Psoas muscle (tissue), 7 donors: ENCODE measurements at regions not wholly inside any gene's neighbourhood (a gene's known extent, or its start where the extent isn't known, plus 50 kb on each side); places are given as distances from the start of the nearest gene placed in this dataset.

Experiments used
- ATAC-seq, 4 donors: fragments of 200-7000 bp; cut with Tn5 transposase; one replicate each; pipeline ENCODE4 v1.9.1; 2020; ENCODE audit warnings: moderate library complexity in 3 of 4, mild to moderate bottlenecking in 2 of 4
- DNase-seq, 2 donors: peaks; one replicate each; pipeline ENCODE4 v3.0.0-alpha.2; 2020
- H3K27ac ChIP-seq: fragments of 200-600 bp; one replicate; pipeline ENCODE4 v1.8.0; 2022
- H3K27me3 ChIP-seq, 3 donors: fragments of 200-600 bp in 1 of 3; one replicate each; pipeline versions ENCODE4 v1.6.1 to v1.8.0; 2013 to 2022; ENCODE audit warnings: low read length in 2 of 3, mild to moderate bottlenecking in 2 of 3, moderate library complexity in 1 of 3; ENCODE audit not compliant: insufficient read depth in 3 of 3
- H3K36me3 ChIP-seq, 2 donors: fragments of 200-600 bp in 1 of 2; one replicate each; pipeline versions ENCODE4 v1.6.1 to v1.8.0; 2013 to 2022; ENCODE audit warnings: low read depth in 1 of 2, mild to moderate bottlenecking in 1 of 2, moderate library complexity in 1 of 2; ENCODE audit not compliant: insufficient read depth in 1 of 2
- H3K4me1 ChIP-seq: fragments of 200-600 bp; one replicate; pipeline ENCODE4 v1.8.0; 2022
- H3K4me3 ChIP-seq: fragments of 200-600 bp; one replicate; pipeline ENCODE4 v1.8.0; 2022; ENCODE audit warnings: mild to moderate bottlenecking
- H3K9me3 ChIP-seq: fragments of 200-600 bp; one replicate; pipeline ENCODE4 v1.8.0; 2022
- CTCF ChIP-seq: fragments of 200-600 bp; IDR thresholded peaks from one replicate; pipeline ENCODE4 v1.8.0; 2022; ENCODE audit warnings: antibody characterized with exemption
- WGBS, 3 donors: extraction: QIAGEN DNeasy Blood & Tissue Kit; methylation state at CpG; one replicate each; pipeline versions ENCODE4 v1.1.6 to v1.1.7; 2013; 5-methylcytosine and 5-hydroxymethylcytosine counted together
- intact Hi-C, 2 donors: fragments of 100-400 bp; cut with DNase I; formaldehyde crosslinking; loops; one replicate each; pipeline versions ENCODE4 v1.11.0 to v1.14.2; 2022
- donor health status: healthy with polysubstance abuse.
- donor health status: DM: no; HTN: no; CAD: no; lungs with moderate emphysema.
- donor health status: Bipolar disorder and iron deficiency.
- donor health status: healthy.
- donor health status: DM: yes; HTN: yes; CAD: no.
- donor health status: DM: no; HTN: no; CAD: no.
- donor health status: DM: yes; HTN: yes; CAD: no.

- ATAC-seq (no peak), DNase-seq (no peak)
- no peaks in the 10 kb centered on the region for H3K4me1 ChIP-seq
- H3K4me3 ChIP-seq: no peak overlapping the region
- no peak for TF ChIP-seq CTCF
- H3K36me3 ChIP-seq: no peaks in the 10 kb centered on the region
- H3K27ac ChIP-seq: no peak overlapping the region
- intact Hi-C loops: no loop called here
- H3K9me3 ChIP-seq: no peaks in the 10 kb centered on the region
- no peaks in the 10 kb centered on the region for H3K27me3 ChIP-seq
Measured at GRCh38 chr5:165459232-165459631, 1953.8 kb downstream of the MAT2B start.

GRCh38 chr5:165460911-165461310 is 1955.5 kb downstream of the MAT2B start:
- TF ChIP-seq CTCF: no peak
- ATAC-seq (no peak), DNase-seq (no peak)
- Histone ChIP-seq H3K27me3 (no peaks in the 10 kb centered on the region), H3K36me3 (no peaks in the 10 kb centered on the region), H3K9me3 (no peaks in the 10 kb centered on the region), H3K4me3 (no peak overlapping the region), H3K27ac (no peak overlapping the region), H3K4me1 (no peaks in the 10 kb centered on the region)
- intact Hi-C loops: no loop called here
- 49 to 64% (median 59%) methylated on average over 4 of the region's 4 CpGs for WGBS, 3 donors

- Histone ChIP-seq H3K27me3 (no peaks in the 10 kb centered on the region), H3K4me1 (no peaks in the 10 kb centered on the region), H3K9me3 (no peaks in the 10 kb centered on the region), H3K36me3 (no peaks in the 10 kb centered on the region), H3K4me3 (no peak overlapping the region), H3K27ac (no peak overlapping the region)
- WGBS, 3 donors: 81 to 87% (median 86%) methylated on average over 3 of the region's 3 CpGs
- intact Hi-C loops: no loop called here
- no peak for DNase-seq
- no peak for ATAC-seq
- TF ChIP-seq CTCF: no peak
Measured at GRCh38 chr5:165477546-165477945, 1972.1 kb downstream of the MAT2B start.

DNA sequence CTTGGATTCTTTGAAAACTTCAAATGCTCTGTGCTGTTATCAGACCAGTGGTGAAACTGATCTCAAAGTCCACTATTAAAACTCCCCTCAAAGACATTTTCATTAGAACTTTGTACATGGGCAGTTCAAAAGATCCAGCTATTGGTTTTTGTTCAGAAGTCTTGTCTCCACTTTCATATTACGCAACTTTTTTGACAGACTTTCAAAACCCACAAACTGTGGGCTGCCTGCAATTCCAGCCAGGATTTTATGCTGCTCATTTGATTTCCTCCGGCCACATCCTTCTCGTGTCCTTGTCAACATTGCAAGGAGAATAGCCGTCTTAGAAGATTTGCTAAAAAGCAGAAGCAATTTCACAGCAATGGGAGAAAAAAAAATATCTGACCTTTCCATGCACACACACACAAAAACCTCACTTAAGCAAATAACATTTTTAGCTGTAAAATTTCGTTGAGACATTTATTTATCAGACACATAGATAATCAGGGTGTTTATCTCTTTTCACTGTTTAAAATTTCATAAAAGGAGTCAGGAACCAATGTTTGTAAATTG is 1990.5 kb downstream of the MAT2B start:
- no peak for TF ChIP-seq CTCF
- ATAC-seq (no peak), DNase-seq (no peak)
- no peaks in the 10 kb centered on the region for H3K36me3 ChIP-seq
- 43 to 47% (median 43%) methylated on average over 5 of the region's 5 CpGs for WGBS, 3 donors
- intact Hi-C loops: no loop called here
- no peak overlapping the region for H3K27ac ChIP-seq
- no peaks in the 10 kb centered on the region for H3K27me3 ChIP-seq
- H3K4me1 ChIP-seq: no peaks in the 10 kb centered on the region
- no peak overlapping the region for H3K4me3 ChIP-seq
- no peaks in the 10 kb centered on the region for H3K9me3 ChIP-seq

GRCh38 chr5:165497707-165498106 is 1992.3 kb downstream of the MAT2B start:
- DNase-seq (no peak), ATAC-seq (no peak)
- H3K4me3 ChIP-seq: no peak overlapping the region
- no peaks in the 10 kb centered on the region for H3K36me3 ChIP-seq
- no peaks in the 10 kb centered on the region for H3K4me1 ChIP-seq
- no peaks in the 10 kb centered on the region for H3K27me3 ChIP-seq
- TF ChIP-seq CTCF: no peak
- H3K9me3 ChIP-seq: no peaks in the 10 kb centered on the region
- no peak overlapping the region for H3K27ac ChIP-seq
- intact Hi-C loops: no loop called here
- WGBS, 3 donors: 50 to 62% (median 54%) methylated on average over 5 of the region's 5 CpGs
